ENCODE measurements at regions not wholly inside any gene's neighbourhood (a gene's known extent, or its start where the extent isn't known, plus 50 kb on each side); places are given as distances from the start of the nearest gene placed in this dataset.

GRCh38 chr6:139891471-139891870, 517.0 kb upstream of the CITED2 start:
- TF ChIP-seq CTCF (IDR thresholded peaks at IDR 0.05; ENCODE audit: insufficient read depth, low read length, poor library complexity, severe bottlenecking) (no peak), EZH2phosphoT487 (conservative IDR thresholded peaks at IDR 0.05; ENCODE audit: low read length) (no peak)
